Retinal pigment epithelial cell (primary cell): ENCODE measurements at regions not wholly inside any gene's neighbourhood (a gene's known extent, or its start where the extent isn't known, plus 50 kb on each side); places are given as distances from the start of the nearest gene placed in this dataset.

Experiments
- DNase-seq: peaks from one replicate; pipeline ENCODE4 v3.0.0-alpha.2; 2010; ENCODE audit warnings: low read depth
- H3K4me3 ChIP-seq: 2 replicates; pipeline ENCODE4 v1.5.1; 2011; ENCODE audit warnings: mild to moderate bottlenecking, low read length, control low read depth, moderate library complexity
- TF ChIP-seq, protein P1 (sequence below): conservative IDR thresholded peaks from 2 replicates; pipeline ENCODE4 v1.5.1; 2011; ENCODE audit warnings: low read depth, low read length, control low read depth, inconsistent platforms

DNA sequence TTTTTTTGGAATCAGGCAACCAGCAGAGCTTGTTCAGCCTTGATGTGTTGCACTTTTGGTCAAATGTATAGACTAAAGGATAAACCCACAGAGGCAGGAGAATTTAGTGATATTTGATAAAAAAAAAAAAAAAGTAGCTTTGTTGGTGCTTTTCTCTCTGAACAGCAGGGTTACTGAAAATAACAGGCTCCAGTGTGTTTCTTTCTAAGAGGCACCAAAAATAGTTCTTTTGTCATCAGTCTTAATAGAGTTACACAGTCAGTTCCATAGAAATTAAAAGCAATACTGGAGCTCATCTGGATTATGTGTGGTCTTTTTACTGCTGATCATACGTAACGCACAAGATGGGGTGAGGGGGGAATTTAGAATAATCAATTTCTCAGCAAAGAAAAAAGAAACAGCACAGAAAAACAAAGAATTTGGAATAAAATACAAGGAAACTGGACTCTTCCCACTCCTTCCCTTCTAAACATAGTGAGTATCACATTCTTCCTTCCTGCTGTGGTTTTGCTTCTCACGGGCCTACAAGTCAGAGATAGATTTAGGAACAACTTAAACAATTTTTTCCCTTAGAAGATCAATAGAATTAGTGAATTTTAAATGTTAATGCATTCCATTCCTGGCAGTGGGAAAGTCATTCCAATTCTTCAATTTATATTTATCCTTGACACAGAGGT, 178.8 kb upstream of the AKR1E2 start:
- TF ChIP-seq, protein P1, sequence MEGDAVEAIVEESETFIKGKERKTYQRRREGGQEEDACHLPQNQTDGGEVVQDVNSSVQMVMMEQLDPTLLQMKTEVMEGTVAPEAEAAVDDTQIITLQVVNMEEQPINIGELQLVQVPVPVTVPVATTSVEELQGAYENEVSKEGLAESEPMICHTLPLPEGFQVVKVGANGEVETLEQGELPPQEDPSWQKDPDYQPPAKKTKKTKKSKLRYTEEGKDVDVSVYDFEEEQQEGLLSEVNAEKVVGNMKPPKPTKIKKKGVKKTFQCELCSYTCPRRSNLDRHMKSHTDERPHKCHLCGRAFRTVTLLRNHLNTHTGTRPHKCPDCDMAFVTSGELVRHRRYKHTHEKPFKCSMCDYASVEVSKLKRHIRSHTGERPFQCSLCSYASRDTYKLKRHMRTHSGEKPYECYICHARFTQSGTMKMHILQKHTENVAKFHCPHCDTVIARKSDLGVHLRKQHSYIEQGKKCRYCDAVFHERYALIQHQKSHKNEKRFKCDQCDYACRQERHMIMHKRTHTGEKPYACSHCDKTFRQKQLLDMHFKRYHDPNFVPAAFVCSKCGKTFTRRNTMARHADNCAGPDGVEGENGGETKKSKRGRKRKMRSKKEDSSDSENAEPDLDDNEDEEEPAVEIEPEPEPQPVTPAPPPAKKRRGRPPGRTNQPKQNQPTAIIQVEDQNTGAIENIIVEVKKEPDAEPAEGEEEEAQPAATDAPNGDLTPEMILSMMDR: no peak
- H3K4me3 ChIP-seq: no peak overlapping the region
- DNase-seq: no peak

- DNase-seq: no peak
- TF ChIP-seq, protein P1: no peak
- H3K4me3 ChIP-seq: no peak overlapping the region
Observed at GRCh38 chr10:4646547-4646946, 179.5 kb upstream of the AKR1E2 start.

DNA sequence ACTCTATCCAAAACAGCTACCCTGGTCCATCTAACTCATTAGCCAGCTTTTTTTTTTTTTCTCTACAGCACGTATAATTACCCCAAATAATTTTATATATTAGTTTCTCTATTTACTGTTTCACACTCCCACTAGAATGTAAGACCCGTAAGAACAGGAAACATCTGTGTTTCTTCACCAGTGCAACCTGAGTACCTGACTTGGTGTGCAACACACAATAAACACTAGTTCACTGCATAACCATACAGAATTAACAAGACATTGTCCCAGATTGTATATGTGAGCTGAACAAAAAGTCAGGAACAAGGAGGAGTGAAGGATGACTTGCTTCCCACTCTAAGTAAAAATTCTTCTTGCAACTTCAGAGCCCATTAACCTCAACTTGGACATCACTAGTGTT, 180.2 kb upstream of the AKR1E2 start:
- DNase-seq: no peak
- TF ChIP-seq, protein P1: no peak

DNA sequence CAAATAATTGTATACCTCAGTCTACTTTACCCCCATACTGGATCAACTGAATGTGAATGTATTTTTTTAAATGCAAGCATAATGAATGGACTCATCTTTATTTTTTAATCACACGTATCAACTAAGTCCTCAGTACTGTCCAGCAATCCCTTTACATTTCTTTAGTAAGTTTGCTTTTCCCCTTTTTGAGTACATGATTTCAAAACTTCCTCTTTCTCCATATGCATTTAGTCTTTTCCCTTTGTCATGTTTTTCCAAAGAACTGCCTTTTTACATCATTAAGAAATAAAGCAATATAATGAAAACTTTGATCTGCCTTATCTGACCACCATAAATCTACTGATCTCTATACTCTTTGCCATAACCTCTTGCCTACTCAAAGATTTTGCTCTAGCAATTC, 182.5 kb upstream of the AKR1E2 start:
- DNase-seq: no peak
- no peak overlapping the region for H3K4me3 ChIP-seq
- TF ChIP-seq, protein P1: no peak

More for the DNA sequence above, 180.2 kb upstream of the AKR1E2 start:
- no peak overlapping the region for H3K4me3 ChIP-seq

DNA sequence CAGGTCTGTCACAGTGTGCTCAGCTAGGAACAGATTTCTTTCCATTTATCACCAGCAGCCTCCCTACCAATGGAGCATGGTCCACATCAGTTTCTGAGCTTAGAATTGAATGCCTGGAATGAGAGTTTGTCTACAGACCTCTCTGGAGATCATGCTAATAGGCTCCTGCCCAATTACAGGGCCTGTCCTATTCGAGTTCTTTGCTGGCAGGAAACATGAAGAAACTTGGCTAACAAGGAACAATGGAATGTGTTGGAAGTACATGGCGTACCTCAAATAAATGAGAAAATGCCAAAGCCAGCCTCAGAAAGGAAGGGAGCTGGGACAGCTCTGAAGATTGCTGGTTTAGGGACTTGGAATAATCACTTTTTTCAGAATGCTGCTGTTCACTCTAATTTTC, 186.0 kb upstream of the AKR1E2 start:
- DNase-seq: no peak
- no peak overlapping the region for H3K4me3 ChIP-seq
- TF ChIP-seq, protein P1: no peak

DNA sequence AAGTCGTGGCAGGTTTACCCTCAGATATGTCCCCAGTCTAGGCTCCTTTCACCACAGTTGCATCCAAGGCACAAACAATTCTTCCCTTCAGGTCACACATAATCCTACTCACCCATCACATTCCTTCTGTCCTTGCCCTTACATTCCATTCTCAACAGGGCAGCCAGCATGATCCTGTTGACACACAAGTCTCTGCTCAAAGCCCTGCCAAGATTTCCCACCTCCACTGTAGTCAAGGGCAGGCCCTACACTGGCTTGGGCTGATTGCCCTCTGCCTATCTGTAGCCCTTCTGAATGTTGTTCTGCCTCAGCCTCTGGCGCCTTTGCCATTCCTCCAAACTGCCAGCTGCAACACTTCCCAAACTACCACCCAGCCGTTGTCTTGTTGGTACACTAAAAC, 187.9 kb upstream of the AKR1E2 start:
- DNase-seq: no peak
- H3K4me3 ChIP-seq: no peak overlapping the region
- TF ChIP-seq, protein P1: no peak

DNA sequence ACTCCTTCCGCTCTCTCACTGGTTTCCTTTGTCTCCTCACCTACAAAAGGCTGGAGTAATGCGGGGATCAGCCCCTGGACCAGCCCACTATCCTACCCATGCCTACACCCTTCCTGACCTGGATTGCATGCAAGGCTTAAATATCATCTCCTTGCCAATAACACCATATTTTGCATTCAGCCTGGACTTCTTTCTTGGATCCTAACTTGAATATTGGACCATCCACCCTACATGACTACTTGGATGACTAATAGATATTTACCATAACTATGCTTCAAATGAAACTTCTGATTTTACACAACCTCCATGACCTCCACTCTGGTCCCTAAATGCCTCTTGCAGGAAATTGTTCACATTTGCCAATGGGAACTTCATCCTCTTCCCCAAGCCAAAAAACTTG, 188.3 kb upstream of the AKR1E2 start:
- no peak overlapping the region for H3K4me3 ChIP-seq
- TF ChIP-seq, protein P1: no peak
- no peak for DNase-seq
